GM23248 (cell line): ENCODE measurements at regions not wholly inside any gene's neighbourhood (a gene's known extent, or its start where the extent isn't known, plus 50 kb on each side); places are given as distances from the start of the nearest gene placed in this dataset.

ENCODE experiments used
- DNase-seq: peaks from one replicate; pipeline ENCODE4 v3.0.0-alpha.2; 2015
- H2AFZ ChIP-seq: fragments of 200-600 bp; sonication (generic); 2 replicates; pipeline ENCODE4 v1.6.1; 2016; ENCODE audit warnings: antibody characterized with exemption
- H3F3A ChIP-seq: fragments of 200-600 bp; sonication (generic); 2 replicates; pipeline ENCODE4 v1.6.1; 2016; ENCODE audit warnings: mild to moderate bottlenecking, antibody characterized with exemption, mixed run types; ENCODE audit not compliant: insufficient read depth
- H3K27ac ChIP-seq: fragments of 200-600 bp; sonication (generic); 2 replicates; pipeline ENCODE4 v1.5.1; 2016; ENCODE audit warnings: mild to moderate bottlenecking
- H3K27me3 ChIP-seq: fragments of 200-600 bp; sonication (generic); replicated peaks from 2 replicates; pipeline ENCODE4 v1.6.1; 2016; ENCODE audit warnings: mild to moderate bottlenecking; ENCODE audit not compliant: insufficient read depth
- H3K36me3 ChIP-seq: fragments of 200-600 bp; sonication (generic); 2 replicates; pipeline ENCODE4 v1.6.1; 2016; ENCODE audit warnings: low read depth, mild to moderate bottlenecking
- H3K4me1 ChIP-seq: fragments of 200-600 bp; sonication (generic); 2 replicates; pipeline ENCODE4 v1.6.1; 2016; ENCODE audit warnings: mild to moderate bottlenecking; ENCODE audit not compliant: insufficient read depth
- H3K4me2 ChIP-seq: fragments of 200-600 bp; sonication (generic); one replicate; pipeline ENCODE4 v1.6.1; 2016; ENCODE audit warnings: mild to moderate bottlenecking; ENCODE audit not compliant: unreplicated experiment
- H3K4me3 ChIP-seq: fragments of 200-600 bp; sonication (generic); 2 replicates; pipeline ENCODE4 v1.5.1; 2016; ENCODE audit warnings: mild to moderate bottlenecking
- H3K79me2 ChIP-seq: fragments of 200-600 bp; sonication (generic); 2 replicates; pipeline ENCODE4 v1.6.1; 2016; ENCODE audit warnings: mild to moderate bottlenecking; ENCODE audit not compliant: insufficient read depth
- H3K9ac ChIP-seq: fragments of 200-600 bp; sonication (generic); 2 replicates; pipeline ENCODE4 v1.6.1; 2016; ENCODE audit warnings: mild to moderate bottlenecking
- H3K9me2 ChIP-seq: fragments of 200-600 bp; sonication (generic); 2 replicates; pipeline ENCODE4 v1.6.1; 2016; ENCODE audit warnings: mixed run types, mild to moderate bottlenecking, moderate library complexity; ENCODE audit not compliant: insufficient read depth
- H3K9me3 ChIP-seq: fragments of 200-600 bp; sonication (generic); one replicate; pipeline ENCODE4 v1.6.1; 2017; ENCODE audit warnings: low read depth
- H4K20me1 ChIP-seq: fragments of 200-600 bp; sonication (generic); 2 replicates; pipeline ENCODE4 v1.6.0; 2016; ENCODE audit not compliant: insufficient read depth
- EZH2 ChIP-seq: fragments of 200-600 bp; sonication (generic); IDR thresholded peaks from 2 replicates; pipeline ENCODE4 v1.6.1; 2018; ENCODE audit warnings: antibody characterized with exemption, mild to moderate bottlenecking; ENCODE audit not compliant: insufficient read depth, poor library complexity, severe bottlenecking
- EZH2phosphoT487 ChIP-seq: fragments of 200-600 bp; sonication (generic); IDR thresholded peaks from 2 replicates; pipeline ENCODE4 v1.6.1; 2018; ENCODE audit warnings: antibody characterized with exemption, moderate library complexity, mild to moderate bottlenecking, low read depth; ENCODE audit not compliant: insufficient read depth
- WGBS, 2 experiments: methylation state at CpG; one replicate each; pipeline ENCODE4 v1.1.6; 2015 to 2017; ENCODE audit warnings: low lambda C conversion rate in 2 of 2, low coverage in 1 of 2; ENCODE audit errors: missing lambda C conversion rate in 2 of 2; 5-methylcytosine and 5-hydroxymethylcytosine counted together
- in situ Hi-C: fragments of 300-500 bp; cut with MboI; formaldehyde crosslinking; loops from 2 replicates; pipeline ENCODE4 v1.15.0; 2020

DNA sequence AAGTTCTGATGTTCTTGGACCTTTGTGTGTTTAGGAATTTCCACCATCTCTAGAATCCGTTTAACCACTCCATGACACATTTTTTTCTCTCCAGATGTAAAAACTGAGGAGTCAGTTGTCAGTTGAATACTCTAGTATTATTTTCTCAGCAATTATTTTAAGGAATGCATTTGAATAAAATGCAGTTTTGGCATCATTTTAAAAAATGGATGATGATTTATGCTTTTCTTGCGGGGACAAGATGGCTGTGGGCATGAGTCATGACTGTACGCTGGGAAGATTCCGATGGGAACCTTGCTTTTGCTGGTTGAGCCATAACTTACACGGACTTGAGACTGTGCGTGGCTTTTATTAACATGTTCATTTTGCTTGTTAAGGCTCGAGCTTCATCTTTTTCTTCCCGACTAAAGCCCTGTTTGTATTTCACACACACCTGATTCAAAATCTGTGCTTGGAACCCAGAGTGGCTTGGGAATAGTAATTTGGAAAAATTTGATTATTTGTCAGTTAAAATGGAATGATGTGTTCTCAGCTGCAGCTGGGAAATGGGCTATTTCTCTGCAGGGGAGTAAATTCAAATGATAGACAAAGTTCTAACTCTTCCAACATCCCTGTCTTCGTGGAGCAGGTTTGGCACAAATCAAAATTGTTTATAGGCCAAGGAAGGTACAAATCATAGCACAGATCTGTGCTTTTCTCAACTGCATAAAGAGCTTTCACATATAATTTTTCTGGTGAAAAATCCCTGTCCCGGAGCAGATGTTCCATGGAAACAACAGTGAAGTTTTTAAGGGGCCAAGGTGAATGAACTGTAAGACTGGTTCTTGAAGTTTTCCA lies 470.5 kb upstream of the JAG1 start:
- in situ Hi-C loops, result no loop called here
- H3K27ac ChIP-seq, result peak overlapping the region; percentile 71

GRCh38 chr20:11145616-11146015 lies 471.8 kb upstream of the JAG1 start:
- Histone ChIP-seq H3K9ac (no peak overlapping the region), H3K4me3 (no peak overlapping the region), H3K4me1 (peaks cover 17% of the 10 kb centered on the region), H3K36me3 (no peaks in the 10 kb centered on the region), H2AFZ (no peak overlapping the region), H3F3A (peaks cover 14% of the 10 kb centered on the region; the same call in 1 of the 2 replicates), H3K27ac (no peak overlapping the region), H3K79me2 (no peaks in the 10 kb centered on the region), H4K20me1 (no peaks in the 10 kb centered on the region), H3K9me3 (no peaks in the 10 kb centered on the region), H3K27me3 (no peaks in the 10 kb centered on the region), H3K4me2 (no peak overlapping the region), H3K9me2 (no peaks in the 10 kb centered on the region)
- TF ChIP-seq EZH2phosphoT487 (no peak), EZH2 (no peak)
- DNase-seq, result no peak
- 91 to 92% methylated on average over 3 of the region's 3 CpGs for WGBS, 2 experiments
- in situ Hi-C loops, result no loop called here

More for the DNA sequence above, 470.5 kb upstream of the JAG1 start:
- H4K20me1 ChIP-seq, result no peaks in the 10 kb centered on the region
- H3K79me2 ChIP-seq, result no peaks in the 10 kb centered on the region
- no peaks in the 10 kb centered on the region for H3K9me2 ChIP-seq
- H2AFZ ChIP-seq, result 0 out of 2 replicates have a peak overlapping the region, but pooled peaks have one; percentile 4
- peaks cover 14% of the 10 kb centered on the region; the same call in 1 of the 2 replicates for H3F3A ChIP-seq
- peak; percentile 92 for DNase-seq
- peaks cover 17% of the 10 kb centered on the region for H3K4me1 ChIP-seq
- WGBS, 2 experiments, result 11 to 14% methylated on average over 10 of the region's 10 CpGs
- H3K9ac ChIP-seq, result peak overlapping the region; percentile 53
- peak overlapping the region; percentile 9 for H3K4me3 ChIP-seq
- no peaks in the 10 kb centered on the region for H3K36me3 ChIP-seq
- H3K27me3 ChIP-seq, result no peaks in the 10 kb centered on the region
- H3K4me2 ChIP-seq, result peak overlapping the region; percentile 30
- TF ChIP-seq EZH2phosphoT487 (no peak), EZH2 (no peak)
- no peaks in the 10 kb centered on the region for H3K9me3 ChIP-seq

- no peaks in the 10 kb centered on the region for H3K36me3 ChIP-seq
- H3K9me2 ChIP-seq, result no peaks in the 10 kb centered on the region
- no peak overlapping the region for H3K4me3 ChIP-seq
- WGBS, 2 experiments, result 67 to 71% methylated on average over 1 of the region's 1 CpG
- no peaks in the 10 kb centered on the region for H3F3A ChIP-seq
- H3K9ac ChIP-seq, result no peak overlapping the region
- no peak overlapping the region for H2AFZ ChIP-seq
- peak overlapping the region; percentile 11 for H3K4me2 ChIP-seq
- H3K27ac ChIP-seq, result no peak overlapping the region
- H3K4me1 ChIP-seq, result peaks cover 7% of the 10 kb centered on the region; the same call in 1 of the 2 replicates
- no peaks in the 10 kb centered on the region for H4K20me1 ChIP-seq
- no peaks in the 10 kb centered on the region for H3K9me3 ChIP-seq
- no peak for DNase-seq
- TF ChIP-seq EZH2 (no peak), EZH2phosphoT487 (no peak)
- no peaks in the 10 kb centered on the region for H3K27me3 ChIP-seq
- in situ Hi-C loops, result no loop called here
- H3K79me2 ChIP-seq, result no peaks in the 10 kb centered on the region
These were observed 480.0 kb upstream of the JAG1 start for GRCh38 chr20:11153819-11154218.

- no peaks in the 10 kb centered on the region for H3K9me3 ChIP-seq
- no peak for DNase-seq
- no peaks in the 10 kb centered on the region for H4K20me1 ChIP-seq
- in situ Hi-C loops, result no loop called here
- H3K27me3 ChIP-seq, result no peaks in the 10 kb centered on the region
- WGBS, 2 experiments, result 13 to 14% methylated on average over 1 of the region's 1 CpG
- H2AFZ ChIP-seq, result no peak overlapping the region
- H3F3A ChIP-seq, result no peaks in the 10 kb centered on the region
- H3K36me3 ChIP-seq, result no peaks in the 10 kb centered on the region
- H3K9ac ChIP-seq, result no peak overlapping the region
- no peak overlapping the region for H3K4me3 ChIP-seq
- no peaks in the 10 kb centered on the region for H3K9me2 ChIP-seq
- no peak overlapping the region for H3K27ac ChIP-seq
- no peak overlapping the region for H3K4me2 ChIP-seq
- no peaks in the 10 kb centered on the region for H3K79me2 ChIP-seq
- H3K4me1 ChIP-seq, result peaks cover 7% of the 10 kb centered on the region; the same call in 1 of the 2 replicates
- TF ChIP-seq EZH2, result no peak
- TF ChIP-seq EZH2phosphoT487, result no peak
These were observed 481.5 kb upstream of the JAG1 start for GRCh38 chr20:11155156-11155756.
